HG02973 (cell line): ENCODE measurements at regions not wholly inside any gene's neighbourhood (a gene's known extent, or its start where the extent isn't known, plus 50 kb on each side); places are given as distances from the start of the nearest gene placed in this dataset.

Source experiments
- ATAC-seq: cut with Tn5 transposase; IDR thresholded peaks from one replicate; pipeline ENCODE4 v1.9.1; 2021; ENCODE audit warnings: moderate library complexity; ENCODE audit not compliant: unreplicated experiment

GRCh38 chr9:89721176-89721700 is 116.4 kb downstream of the GADD45G start:
- ATAC-seq, result no peak

- ATAC-seq, result no peak
Measured at GRCh38 chr9:89721971-89722530, 117.2 kb downstream of the GADD45G start.

- ATAC-seq, result no peak
Measured at GRCh38 chr9:89722712-89723111, 117.9 kb downstream of the GADD45G start.

GRCh38 chr9:89723469-89724100 is 118.8 kb downstream of the GADD45G start:
- no peak for ATAC-seq

GRCh38 chr9:89724659-89725058 is 119.8 kb downstream of the GADD45G start:
- no peak for ATAC-seq

GRCh38 chr9:89725271-89725670 is 120.5 kb downstream of the GADD45G start:
- ATAC-seq, result no peak

- no peak for ATAC-seq
Measured at GRCh38 chr9:89729954-89730530, 125.2 kb downstream of the GADD45G start.

GRCh38 chr9:89730715-89731114 is 125.9 kb downstream of the GADD45G start:
- ATAC-seq, result no peak

GRCh38 chr9:89731262-89732182 is 126.7 kb downstream of the GADD45G start:
- no peak for ATAC-seq

- no peak for ATAC-seq
Measured at GRCh38 chr9:89732295-89732938, 127.6 kb downstream of the GADD45G start.

- no peak for ATAC-seq
Measured at GRCh38 chr9:89732939-89733324, 128.1 kb downstream of the GADD45G start.

- no peak for ATAC-seq
Measured at GRCh38 chr9:89734600-89735041, 129.8 kb downstream of the GADD45G start.

GRCh38 chr9:89738137-89738932 is 133.5 kb downstream of the GADD45G start:
- no peak for ATAC-seq

GRCh38 chr9:89739511-89739910 is 134.7 kb downstream of the GADD45G start:
- no peak for ATAC-seq

GRCh38 chr9:89739916-89740315 is 135.1 kb downstream of the GADD45G start:
- ATAC-seq, result no peak

- no peak for ATAC-seq
Measured at GRCh38 chr9:89740722-89741121, 135.9 kb downstream of the GADD45G start.

GRCh38 chr9:89742660-89743059 is 137.8 kb downstream of the GADD45G start:
- ATAC-seq, result no peak

GRCh38 chr9:89743216-89743572 is 138.4 kb downstream of the GADD45G start:
- peak; percentile 46 for ATAC-seq

- peak; percentile 35 for ATAC-seq
Measured at GRCh38 chr9:89743573-89744254, 138.9 kb downstream of the GADD45G start.
